C4-2B (cell line): ENCODE measurements at regions not wholly inside any gene's neighbourhood (a gene's known extent, or its start where the extent isn't known, plus 50 kb on each side); places are given as distances from the start of the nearest gene placed in this dataset.
"Not testable (repeated sequence)": the region's sequence is repeated elsewhere in the genome, so short reads cannot be mapped to it uniquely, and the experiment has no call there.

ENCODE experiments used
- H3K27ac ChIP-seq: fragments of 450-650 bp; 2 replicates; pipeline ENCODE4 v1.5.1; 2017
- CTCF ChIP-seq: fragments of 450-650 bp; conservative IDR thresholded peaks from 2 replicates; pipeline ENCODE4 v1.5.1; 2017; ENCODE audit warnings: mild to moderate bottlenecking
- ZFX ChIP-seq: fragments of 450-650 bp; IDR thresholded peaks from 2 replicates; pipeline ENCODE4 v1.6.1; 2017

GRCh38 chr5:142405023-142405422, 80.2 kb upstream of the SPRY4 start:
- no peak for TF ChIP-seq ZFX
- TF ChIP-seq CTCF: no peak
- H3K27ac ChIP-seq: no peak overlapping the region

GRCh38 chr5:142404046-142404477, 79.2 kb upstream of the SPRY4 start:
- peak overlapping the region; percentile 0; the same call in 1 of the 2 replicates for H3K27ac ChIP-seq
- no peak for TF ChIP-seq CTCF
- no peak for TF ChIP-seq ZFX

GRCh38 chr5:142403583-142403982, 78.8 kb upstream of the SPRY4 start:
- peak overlapping the region; percentile 3; the same call in 1 of the 2 replicates for H3K27ac ChIP-seq
- TF ChIP-seq CTCF: no peak
- TF ChIP-seq ZFX: no peak

- 0 out of 2 replicates have a peak overlapping the region, but pooled peaks have one; percentile 3 for H3K27ac ChIP-seq
- no peak for TF ChIP-seq ZFX
- TF ChIP-seq CTCF: no peak
These were observed 78.0 kb upstream of the SPRY4 start for GRCh38 chr5:142402752-142403318.

- no peak overlapping the region for H3K27ac ChIP-seq
- TF ChIP-seq CTCF (no peak), ZFX (no peak)
These were observed 75.6 kb upstream of the SPRY4 start for GRCh38 chr5:142400415-142400814.

- TF ChIP-seq ZFX: no peak
- no peak for TF ChIP-seq CTCF
- H3K27ac ChIP-seq: no peak overlapping the region
These were observed 75.1 kb upstream of the SPRY4 start for GRCh38 chr5:142399891-142400290.

- no peak overlapping the region for H3K27ac ChIP-seq
- TF ChIP-seq ZFX (no peak), CTCF (no peak)
These were observed 73.9 kb upstream of the SPRY4 start for GRCh38 chr5:142398730-142399055.

GRCh38 chr5:142398011-142398729, 73.3 kb upstream of the SPRY4 start:
- H3K27ac ChIP-seq: not testable (repeated sequence)
